HG02970 (cell line): ENCODE measurements at regions not wholly inside any gene's neighbourhood (a gene's known extent, or its start where the extent isn't known, plus 50 kb on each side); places are given as distances from the start of the nearest gene placed in this dataset.

ENCODE experiments used
- ATAC-seq: cut with Tn5 transposase; IDR thresholded peaks from one replicate; pipeline ENCODE4 v1.9.1; 2021; ENCODE audit warnings: mild to moderate bottlenecking, moderate library complexity, moderate number of reproducible peaks; ENCODE audit not compliant: unreplicated experiment, low FRiP score

DNA sequence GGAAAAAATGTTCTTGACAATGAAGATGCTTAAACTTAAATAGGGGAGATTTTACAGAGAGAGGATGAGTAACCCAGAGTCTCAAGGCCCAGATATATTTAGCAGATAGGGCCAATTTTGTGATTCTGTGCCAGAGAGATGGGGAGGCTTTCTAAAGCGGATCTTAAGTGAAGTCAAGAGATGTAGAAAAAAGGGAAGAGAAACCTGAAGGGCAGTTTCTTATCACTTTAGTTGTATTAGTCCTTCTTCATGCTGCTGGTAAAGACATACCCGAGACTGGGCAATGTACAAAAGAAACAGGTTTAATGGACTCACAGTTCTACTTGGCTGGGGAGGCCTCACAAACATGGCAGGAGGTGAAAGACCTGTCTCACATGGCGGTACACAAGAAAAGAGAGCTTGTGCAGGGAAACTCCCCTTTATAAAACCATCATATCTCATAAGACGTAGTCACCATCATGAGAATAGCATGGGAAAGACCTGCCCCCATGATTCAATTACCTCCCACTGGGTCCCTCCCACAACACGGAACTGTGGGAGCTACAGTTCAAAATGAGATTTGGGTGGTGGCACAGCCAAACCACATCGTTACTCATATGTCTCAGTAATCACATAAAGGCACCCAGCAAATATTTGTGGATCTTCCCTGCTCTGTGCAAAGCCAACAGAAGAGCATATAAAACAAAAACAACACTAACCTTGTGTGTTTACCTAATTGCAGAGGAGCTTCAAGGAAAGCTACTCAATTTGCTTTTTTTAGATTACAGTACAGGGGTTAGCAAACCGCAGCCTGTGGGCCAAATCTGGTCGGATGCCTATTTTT lies 102.6 kb upstream of the MYCBP2 start:
- ATAC-seq, result peak; percentile 68

DNA sequence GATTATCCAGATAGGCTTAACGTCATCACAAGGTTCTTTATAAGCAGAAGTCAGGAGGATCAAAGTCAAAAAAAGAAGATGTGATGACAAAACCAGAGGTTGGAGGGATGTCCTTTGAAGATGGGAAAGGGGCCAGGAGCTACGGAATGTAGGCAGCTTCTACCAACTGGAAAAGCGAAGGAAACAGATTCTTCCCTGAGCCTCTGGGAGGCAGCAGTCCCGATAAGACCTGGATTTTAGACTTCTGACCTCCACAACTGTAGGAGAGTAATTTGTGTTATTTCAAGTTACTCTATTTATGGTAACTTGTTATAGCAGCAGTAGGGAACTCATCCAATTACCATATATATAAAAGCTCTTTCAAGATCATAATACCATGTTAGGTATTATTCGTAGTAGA lies 98.8 kb upstream of the MYCBP2 start:
- no peak for ATAC-seq

DNA sequence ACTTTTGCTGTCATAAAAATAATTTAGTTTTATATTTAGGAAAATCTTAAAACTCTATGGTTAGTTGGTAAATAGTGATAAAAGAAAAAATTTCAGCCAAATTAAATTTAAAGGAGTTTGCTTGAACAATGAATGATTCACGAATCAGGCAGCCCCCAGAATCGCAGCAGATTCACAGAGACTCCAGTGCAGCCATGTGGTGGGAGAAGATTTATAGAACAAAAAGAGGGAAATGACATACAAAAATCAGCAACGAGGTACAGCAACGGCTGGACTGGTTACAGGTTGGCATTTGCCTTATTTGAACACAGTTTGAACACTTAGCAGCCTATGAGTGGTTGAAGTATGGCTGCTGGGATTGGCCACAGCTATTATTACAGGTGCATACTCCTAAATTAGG lies 96.4 kb upstream of the MYCBP2 start:
- no peak for ATAC-seq

DNA sequence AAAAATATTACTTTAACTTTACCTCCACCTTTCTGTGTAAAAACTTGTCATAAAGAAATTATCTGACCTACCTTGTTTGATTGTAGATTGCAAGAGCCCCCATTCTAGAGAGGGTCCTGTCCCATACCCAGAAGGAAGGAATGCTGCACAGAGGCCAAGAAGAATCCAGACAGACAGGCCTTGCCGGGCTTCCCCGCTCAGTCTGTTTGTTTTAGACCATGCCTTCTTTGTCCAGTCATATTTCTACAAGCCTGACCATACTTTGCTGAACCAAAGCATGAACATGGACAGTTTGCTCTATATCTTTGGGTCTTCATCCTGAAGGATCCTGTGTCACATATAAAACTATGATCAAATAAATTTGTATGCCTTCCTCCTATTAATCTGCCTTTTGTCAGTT lies 95.8 kb upstream of the MYCBP2 start:
- no peak for ATAC-seq

DNA sequence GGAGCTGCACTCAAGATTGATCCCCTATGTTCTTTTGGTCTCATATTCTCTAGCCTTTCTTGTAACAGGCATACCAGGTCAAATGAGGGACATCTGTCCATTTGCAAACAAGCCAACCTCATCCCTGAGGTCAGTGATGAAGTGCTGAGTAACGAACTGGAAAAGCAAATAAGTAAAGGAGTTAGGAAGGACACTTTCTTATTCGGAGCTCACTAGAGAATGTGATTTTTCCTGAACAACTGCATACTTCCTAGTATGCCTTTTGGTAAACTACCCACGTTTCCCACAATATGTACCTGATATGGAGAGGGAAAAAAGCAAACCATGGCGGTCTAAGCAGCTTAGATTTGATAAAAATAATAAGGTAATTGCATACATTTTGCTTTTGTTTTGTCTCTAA lies 91.0 kb upstream of the MYCBP2 start:
- ATAC-seq, result no peak

DNA sequence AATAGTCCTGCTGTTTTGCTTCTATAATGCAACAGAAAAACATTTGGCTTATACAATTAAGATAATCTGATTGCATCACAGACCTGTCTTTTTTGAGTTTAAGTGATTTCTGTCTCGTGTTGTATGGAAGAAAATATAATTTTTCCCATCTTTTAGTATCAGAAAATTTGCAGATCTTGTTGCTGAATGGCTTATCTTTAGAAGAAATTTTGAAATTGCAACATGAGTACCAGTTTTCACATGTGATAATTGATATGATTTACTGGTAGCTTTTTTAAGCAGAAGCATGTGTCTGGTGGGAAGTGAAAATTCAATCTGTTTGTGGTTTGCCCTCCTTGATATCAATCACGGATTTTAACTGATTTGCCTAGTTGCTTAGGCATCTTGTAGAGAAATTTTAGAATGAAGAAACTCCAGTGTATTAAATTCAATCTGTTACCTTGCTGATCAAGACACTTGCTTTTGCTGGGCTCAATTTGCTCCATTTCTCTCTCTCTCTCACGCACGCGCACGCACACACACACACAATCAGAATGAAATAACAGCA lies 89.8 kb upstream of the MYCBP2 start:
- ATAC-seq, result no peak

DNA sequence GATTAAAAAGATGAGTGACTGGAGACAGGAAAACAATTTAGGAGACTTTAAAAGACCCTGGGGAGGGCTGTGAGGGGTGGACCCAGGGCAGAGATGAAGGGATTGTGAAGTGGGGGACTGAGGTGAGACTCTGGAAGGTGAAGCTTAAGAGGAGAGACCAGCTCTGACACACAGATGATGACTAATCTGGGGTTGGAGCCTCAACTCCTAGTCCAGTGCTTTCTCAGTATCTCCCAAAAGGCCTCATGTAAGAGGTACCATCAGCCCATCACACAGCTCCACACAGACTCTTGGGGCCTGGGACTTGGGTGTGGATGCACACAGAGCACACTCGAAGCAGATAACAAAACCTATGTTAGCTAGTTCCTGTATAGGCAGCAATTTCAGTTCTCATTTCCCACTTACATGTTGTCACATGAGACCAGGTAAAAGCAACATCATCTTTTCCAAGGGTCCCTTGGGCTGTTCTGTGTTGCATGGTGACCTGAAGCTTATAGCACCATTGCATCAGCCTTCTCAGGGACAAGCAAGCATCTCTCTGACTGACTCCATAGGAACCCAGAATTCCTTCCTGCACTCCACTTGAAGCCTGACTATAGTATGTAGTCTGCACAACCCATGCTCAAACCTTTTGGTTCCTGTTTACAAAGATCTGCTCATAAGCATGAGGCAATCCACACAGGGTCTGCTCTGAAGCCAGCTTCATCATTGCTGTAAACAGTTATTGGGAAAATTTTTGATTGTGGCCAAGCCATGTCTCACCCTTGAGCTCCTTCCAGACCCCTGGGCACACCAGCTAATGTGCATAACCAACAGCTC lies 88.6 kb upstream of the MYCBP2 start:
- ATAC-seq, result no peak

DNA sequence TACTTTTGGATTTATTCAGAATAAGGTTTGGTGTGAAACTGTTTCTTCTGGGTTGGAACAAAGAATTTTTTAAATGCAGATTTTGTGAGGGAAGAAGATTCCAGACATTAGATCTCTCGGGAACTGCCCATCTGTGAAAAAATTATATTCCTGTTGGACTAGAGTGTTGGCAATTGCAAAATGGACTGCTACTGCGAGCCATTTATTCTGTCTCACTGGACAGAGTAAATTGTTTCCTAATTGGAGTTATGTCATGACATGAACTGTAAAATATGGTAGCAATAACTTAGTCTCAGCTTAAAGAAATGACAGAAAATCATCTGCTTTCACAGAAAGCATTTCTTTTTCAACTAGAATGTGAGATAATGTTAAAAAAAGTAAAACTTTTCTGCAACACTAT lies 86.0 kb upstream of the MYCBP2 start:
- no peak for ATAC-seq

DNA sequence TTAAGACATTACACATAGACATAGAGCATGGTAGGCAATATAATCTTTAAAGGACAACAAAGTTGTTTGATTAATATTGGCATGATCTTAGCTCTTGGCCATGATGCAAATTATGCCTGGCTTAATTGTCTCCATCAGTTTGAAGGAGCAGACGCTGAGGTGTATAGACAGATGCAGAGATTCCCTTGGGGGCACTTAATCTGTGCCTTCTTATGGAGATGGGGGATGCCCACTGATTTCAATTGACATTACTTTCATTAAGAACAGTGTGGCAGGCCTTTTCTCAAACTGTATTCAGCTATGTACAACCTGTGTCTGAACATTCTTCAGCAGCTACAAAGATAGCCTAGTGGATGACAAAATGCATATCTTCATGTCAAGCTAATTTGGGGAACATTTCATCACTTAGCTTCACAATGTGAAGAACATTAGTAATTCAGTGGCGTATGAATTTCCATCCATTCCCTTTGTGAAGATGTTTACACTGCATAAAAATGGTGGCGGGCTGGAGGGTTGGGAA lies 85.3 kb upstream of the MYCBP2 start:
- ATAC-seq, result no peak

DNA sequence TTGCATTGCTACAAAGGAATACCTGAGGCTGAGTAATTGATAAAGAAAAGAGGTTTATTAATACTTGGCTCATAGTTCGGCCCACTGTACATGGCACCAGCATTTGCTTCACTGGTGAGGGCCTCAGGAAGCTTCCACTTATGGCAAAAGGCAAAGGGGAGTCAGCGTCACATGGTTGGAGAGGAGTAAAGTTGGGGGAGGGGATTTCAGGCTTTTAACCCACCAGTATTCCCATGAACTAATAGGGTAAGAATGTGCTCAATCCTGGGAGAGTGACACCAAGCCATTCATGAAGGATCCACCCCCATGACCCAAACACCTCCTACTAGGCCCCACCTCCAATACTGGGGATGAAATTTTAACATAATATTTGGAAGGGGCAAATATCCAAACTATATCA lies 82.5 kb upstream of the MYCBP2 start:
- ATAC-seq, result no peak

DNA sequence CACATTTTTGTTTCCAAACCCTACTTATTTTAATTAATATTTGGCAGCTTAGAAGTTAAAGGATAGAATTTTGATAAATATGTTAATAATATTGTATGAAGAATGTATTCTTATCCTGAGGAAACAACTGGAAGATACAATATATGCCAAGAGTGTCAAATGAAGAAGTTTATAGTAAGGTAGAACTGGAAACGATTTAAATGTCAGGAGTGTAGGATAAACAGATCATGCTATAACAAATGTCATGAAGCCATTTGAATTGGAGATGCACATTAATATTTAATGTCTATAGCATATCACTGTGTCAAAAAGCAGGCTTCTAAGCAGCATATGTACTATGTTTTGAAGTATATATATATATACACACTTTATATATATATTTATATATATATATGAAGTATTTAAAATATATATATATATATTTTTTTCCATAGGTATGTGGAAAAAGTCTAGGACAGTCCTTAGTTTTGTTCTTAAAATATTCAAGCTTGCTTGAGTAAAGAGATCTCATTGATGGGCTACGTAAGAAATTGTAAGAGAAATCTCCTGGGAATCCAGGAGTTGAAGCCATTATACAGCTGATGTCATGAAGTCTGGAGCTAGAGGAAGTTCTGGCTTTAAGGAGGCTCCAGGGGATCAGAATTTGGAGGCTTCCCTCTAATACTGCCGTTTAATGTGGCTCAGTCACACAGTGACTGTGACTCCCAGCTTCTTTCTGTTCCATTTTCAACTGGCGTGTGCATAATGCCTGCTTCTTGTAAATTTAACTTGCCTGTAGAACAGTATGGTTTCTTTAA lies 79.9 kb upstream of the MYCBP2 start:
- no peak for ATAC-seq

DNA sequence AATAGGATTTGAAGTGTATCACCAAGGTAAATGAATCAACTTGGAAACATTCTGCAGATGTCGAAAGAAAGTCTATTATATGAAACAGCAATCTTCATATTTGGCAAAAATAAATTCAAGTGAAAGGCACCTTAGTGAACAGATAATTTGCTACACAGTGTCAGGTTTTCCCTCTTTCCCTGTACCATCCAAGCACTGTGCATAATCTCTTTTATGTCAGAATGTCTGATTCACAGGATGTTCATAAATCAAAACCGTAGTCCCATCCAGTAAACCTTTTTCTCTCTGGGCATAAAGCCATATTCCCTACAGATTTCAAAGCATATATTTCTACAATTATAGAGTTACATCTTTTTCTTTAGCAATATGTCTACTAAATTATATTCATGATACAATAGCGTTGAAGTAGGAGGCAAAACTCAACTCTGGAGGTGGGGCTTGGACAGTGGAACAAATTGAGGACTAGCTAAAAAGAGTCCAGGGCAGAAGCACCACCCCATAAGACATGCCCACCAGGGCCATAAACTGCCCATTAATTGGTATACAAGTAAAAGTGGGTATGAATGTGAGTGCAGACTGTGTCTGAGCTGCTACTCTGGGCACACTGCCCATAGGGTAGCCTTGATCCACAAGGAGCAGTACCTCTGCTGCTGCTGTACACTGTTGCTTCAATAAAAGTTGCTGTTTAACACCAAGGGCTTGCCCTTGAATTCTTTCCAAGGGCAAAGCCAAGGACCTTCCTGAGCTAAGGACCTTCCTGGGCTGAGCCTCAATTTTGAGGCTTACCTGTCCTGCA lies 72.1 kb upstream of the MYCBP2 start:
- ATAC-seq, result no peak

DNA sequence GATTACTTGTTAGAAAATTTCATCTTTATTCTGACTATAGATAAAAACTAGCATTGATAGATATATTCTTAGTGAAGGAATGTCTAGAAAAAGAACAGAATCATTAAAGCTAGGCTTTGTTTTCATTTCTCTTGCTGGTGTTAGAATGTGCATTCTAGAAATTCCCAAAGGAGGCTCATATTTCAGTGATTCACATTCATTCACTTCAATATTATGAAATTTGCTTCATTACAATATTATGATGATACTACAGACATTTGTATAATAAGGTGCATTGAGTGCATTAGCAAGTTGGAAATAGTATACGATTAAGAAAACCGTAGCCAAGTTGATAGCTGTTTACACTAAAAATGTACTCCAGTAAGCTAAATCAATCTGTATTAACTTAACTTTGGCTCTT lies 70.7 kb upstream of the MYCBP2 start:
- no peak for ATAC-seq

DNA sequence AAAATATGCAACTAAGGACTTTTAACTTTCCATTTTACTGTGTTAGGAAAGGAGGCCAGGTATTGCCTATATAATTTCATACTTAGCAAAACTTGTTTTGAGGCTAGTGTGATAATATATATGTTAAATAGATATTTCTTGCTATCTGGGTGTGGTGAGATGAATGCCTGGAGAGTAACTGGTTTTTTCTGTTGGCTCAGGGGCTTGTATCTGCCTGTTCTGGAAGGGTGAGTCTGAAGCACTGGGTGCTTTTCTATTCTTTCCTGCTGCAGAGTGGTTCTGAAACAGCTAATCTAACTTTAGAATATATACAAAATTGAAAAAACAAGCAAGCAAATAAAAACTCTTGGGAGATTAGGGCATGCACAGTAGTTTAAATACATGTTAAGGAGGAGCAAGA lies 64.6 kb upstream of the MYCBP2 start:
- no peak for ATAC-seq

DNA sequence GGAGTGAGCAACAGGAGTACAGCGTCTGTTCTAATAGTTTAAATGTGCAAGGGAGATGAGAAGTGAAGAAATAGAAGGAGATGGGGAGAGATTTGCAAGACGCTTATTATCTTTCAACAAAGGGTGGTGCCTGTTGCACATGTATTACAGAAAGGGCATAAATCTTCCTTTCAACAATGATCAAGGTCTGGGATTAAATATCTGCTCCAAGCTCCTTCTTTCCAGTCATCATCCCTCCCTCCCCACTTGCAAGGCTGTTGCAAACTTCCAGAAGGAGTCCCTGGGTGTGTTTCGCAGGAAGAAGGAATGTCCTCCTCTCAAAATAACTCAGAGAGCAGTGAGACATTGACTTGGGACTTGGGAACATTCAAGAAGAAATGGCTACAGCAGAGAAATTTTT lies 63.5 kb upstream of the MYCBP2 start:
- ATAC-seq, result no peak

DNA sequence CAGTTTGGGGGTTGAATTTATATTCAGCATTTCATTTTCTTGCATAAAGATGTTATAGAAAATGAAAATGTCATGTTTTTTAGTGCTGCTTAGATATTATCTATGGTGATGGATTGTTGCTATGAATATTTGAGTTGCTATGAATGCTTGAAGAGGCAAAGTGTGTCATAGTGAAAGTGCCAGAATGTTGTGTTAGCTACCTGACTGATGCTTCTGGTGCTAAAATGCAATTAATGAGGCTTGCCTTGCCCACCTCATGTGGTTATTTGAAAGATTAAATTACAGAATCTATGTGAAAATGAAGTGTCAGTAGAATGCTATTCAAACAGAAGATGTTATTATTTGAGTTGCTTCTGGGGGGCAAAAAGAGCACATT lies 62.7 kb upstream of the MYCBP2 start:
- no peak for ATAC-seq

DNA sequence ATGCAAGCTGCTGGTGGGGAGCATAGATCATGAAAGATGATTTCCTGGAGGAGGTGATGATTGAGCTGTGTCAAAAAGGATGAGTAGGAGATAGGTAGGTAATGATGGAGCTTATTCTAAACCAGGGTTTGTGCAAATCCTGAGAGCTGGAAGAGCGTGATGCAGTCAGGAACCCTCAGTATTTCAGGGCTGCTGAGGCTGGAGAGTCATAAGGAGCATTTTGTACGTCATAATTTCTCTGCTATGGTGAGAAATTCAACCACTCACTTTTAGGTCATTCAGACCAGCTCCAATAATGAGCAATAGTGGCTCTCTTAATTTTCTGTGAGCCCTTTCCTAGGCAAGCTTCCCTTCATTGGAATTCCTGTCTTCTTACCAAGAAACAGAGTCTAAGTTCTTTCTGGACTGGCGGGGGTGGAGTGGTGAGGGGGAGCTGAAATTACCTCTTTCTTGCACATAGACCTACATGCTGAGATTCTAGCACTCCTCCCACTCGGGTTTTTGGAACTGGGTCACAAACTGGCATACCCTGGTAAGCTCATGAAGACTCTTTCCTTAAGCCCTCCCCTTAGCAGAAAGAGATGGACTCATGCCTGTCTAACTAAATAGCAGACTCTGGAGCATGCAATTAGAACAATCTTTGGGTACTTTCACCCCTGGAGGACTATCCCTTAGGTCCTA lies 62.2 kb upstream of the MYCBP2 start:
- no peak for ATAC-seq

DNA sequence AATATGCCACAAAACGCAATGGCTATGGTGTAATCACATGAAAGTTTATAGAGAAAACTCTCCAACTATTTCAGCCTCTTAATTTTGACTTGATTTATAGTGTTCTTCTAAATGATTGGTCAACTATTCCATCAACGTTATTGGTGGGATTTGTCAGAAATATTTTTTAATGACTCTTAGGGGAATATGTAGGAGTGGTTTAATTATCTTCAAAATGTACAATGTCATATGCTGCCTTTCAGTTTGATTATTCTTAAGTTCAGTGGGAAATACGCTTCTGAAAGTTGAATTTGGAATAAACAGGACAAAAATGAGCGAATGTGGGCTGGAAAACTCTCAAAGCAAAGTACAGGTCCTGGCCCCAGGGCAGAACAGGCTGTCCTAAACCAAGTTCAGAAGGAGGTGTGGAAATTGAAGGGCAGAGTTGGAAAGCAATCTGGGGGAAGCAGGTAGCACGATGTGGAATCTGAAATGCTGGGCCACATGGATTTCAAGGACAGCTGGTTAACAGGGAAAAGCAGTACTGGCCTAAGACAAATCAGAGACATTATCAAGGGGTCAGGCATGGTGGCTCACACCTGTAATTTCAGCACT lies 60.8 kb upstream of the MYCBP2 start:
- no peak for ATAC-seq
